ENCODE measurements at regions not wholly inside any gene's neighbourhood (a gene's known extent, or its start where the extent isn't known, plus 50 kb on each side); places are given as distances from the start of the nearest gene placed in this dataset.

- TF ChIP-seq CTCF (IDR thresholded peaks at IDR 0.05) (no peak), POLR2A (IDR thresholded peaks at IDR 0.05) (no peak)
These were observed 61.7 kb upstream of the AKAP13 start for GRCh38 chr15:85318732-85319076.
